NCI-H460 (cell line): ENCODE measurements at regions not wholly inside any gene's neighbourhood (a gene's known extent, or its start where the extent isn't known, plus 50 kb on each side); places are given as distances from the start of the nearest gene placed in this dataset.

ENCODE experiments used
- DNase-seq: peaks from one replicate; pipeline ENCODE4 v3.0.0-alpha.2; 2016; ENCODE audit warnings: low read depth; ENCODE audit errors: extremely low read depth

DNA sequence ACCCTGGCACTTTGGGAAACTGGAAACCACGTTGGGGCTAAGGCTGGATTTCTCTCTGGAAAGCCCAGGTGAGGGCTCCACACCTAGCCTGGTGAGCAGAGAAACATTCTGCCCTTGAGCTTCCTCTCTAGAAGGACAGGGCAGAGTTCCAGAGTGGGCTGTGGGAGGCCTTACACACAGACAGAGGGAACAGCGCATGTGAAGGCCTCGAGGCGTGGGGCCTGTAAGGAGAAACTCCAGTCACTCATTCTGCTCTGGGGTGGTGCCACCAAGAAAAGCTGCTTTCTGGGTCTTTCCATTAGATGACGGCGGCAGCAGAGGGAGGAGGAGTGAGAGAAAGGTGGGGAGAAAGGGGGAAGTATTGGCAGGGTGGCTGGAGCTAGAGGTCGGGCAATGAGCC lies 183.1 kb downstream of the CHST1 start:
- no peak for DNase-seq

DNA sequence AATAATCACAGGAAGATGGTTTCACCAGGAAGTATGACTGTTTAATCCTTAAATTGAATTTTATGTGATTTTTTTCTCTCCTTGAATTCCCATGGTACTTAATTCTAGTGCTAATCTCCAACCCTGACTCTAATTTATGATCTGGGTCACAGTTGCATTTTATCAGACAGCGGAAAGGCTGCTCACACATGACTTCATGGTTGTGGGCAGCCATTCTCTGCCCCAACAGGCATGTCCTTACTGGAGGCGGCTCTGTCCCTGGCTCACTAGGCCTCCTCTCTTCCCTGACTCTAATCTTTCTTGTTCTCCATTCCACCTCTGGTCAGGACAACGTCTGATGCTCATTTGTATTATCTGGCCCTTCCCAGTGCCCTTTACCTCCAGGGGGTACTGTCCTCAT lies 184.4 kb downstream of the CHST1 start:
- DNase-seq, result no peak

DNA sequence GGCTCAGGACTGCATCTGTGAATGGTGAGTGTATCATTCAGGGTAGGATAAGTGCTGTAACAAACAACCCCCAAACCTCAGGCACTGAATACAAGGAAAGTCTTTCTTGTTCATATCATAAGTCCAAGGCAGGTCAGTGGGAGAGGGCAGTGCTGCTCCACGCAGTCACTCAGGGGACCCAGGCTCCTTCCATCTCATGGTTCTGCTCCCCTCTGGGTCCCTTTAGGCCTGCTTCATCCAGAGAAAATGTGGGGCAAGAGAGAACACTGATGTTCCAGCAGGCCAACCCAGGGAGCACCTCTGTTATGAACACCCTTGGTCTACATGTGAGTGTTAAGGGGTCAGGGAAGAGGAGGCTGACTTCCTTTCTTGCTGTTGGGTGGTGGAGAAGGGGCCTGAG lies 187.8 kb downstream of the CHST1 start:
- DNase-seq, result no peak

DNA sequence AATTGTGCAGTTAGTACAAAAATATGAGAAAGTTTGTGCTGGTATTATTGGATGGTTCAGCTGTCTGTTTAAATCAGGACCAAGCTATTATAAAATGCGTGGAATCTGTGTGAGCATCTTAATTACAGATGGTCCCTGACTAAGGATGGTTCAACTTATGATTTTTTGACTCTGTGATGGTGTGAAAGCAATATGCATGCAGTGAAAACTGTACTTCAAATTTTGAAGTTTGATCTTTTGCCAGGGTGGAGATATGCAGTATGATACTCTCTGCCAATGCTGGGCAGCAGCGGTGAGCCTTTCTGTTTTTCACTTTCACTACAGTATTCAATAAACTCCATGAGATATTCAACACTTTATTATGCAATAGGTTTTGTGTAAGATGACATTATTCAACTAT lies 189.3 kb downstream of the CHST1 start:
- no peak for DNase-seq

- DNase-seq, result no peak
Observed at GRCh38 chr11:45475173-45475572, 189.0 kb upstream of the SYT13 start.

GRCh38 chr11:45473341-45473895 lies 187.3 kb upstream of the SYT13 start:
- no peak for DNase-seq

DNA sequence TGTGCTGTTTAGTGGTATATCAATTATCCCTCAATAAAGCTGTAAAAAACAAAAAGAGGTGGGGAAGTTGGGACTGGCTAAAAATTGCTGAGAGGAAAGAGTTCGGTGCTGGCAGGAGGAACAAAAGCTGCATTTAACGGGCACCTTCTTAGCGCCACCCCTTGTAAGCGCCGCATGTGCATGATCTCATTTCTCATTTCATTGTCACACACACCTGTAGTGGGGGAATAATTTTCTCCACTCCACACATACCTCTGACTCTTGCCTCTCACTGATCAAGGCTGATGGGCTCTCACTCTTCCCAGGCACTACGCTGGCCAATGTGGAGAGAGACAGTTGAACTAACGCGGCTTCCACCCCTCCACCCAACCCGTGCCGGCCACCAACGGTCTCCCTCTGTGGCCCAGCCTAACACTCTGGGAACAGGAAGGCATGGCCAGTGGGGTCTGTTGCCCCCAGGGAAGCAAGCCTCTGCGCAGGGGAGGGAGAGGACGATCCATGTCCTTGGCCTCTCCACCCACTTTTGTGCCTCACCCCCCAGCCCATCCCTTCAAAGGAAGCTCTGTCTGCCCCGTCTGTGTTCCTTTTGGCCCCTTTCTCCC lies 186.7 kb upstream of the SYT13 start:
- DNase-seq, result no peak

DNA sequence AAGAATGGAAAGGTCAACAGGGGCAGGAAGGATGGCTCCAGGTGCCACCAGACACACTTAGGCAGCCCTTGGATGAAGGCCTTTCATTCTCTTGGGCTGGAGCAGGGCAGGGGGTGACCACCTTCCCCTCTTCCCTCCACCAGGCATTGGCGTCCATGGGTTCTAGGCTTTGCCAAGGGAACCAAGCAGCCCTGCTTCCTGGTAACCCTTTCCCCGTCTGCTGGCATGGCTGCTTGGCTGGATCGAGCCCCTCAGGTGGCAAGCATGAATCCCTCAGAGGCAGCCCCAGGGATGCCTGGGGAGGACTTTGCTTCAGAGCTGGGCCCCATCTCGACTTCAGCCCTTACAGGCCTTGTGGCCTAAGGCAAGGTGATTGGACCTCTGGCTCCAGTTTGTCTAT lies 185.1 kb upstream of the SYT13 start:
- no peak for DNase-seq

DNA sequence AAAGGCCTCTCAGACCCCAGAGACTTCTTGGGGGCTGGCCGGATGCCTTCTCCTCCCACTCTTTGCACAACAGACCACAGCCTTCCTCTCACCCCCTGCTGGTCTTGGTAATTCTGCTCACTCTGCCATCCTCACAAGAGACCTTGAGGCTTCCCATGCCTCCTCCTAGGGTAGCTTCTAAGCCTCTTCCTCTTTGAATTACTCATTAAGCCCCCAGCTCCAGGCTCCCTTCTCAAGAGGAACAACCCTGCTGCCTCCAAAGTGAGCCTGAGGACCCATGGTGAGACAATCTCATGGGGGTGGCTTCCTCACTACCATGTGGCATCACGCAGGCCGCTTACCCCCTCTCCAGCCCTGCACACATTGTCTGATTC lies 184.6 kb upstream of the SYT13 start:
- no peak for DNase-seq

DNA sequence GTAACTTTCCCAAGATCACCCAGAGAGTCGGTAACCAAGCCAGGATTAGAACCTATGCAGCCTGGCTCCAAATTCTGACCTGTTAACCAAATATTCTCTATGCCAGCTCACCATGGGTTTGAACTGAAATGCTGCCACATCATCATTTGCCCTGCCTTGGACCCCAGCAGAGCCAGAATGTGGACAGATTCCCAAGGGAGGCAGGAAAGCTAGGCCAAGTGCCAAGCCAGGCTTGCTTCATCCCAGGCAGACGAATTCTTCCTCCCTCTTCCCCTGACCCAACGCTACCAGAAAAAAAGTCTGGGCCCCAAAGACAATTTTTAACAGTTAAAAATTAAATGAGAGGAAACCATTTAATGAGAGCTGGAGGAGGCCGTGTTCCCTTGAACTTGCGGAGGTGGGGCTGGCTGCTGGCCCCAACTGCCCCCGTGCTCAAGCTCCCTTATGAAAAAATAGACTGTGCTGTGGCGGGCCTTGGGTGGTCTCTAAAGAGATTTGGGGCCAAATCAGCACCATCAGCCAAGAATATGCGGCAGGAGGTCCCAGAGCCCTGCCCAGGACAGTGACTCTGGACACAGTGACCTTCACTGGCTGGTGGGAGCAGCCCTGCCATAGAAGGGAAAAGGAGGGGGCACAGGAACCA lies 184.1 kb upstream of the SYT13 start:
- no peak for DNase-seq

DNA sequence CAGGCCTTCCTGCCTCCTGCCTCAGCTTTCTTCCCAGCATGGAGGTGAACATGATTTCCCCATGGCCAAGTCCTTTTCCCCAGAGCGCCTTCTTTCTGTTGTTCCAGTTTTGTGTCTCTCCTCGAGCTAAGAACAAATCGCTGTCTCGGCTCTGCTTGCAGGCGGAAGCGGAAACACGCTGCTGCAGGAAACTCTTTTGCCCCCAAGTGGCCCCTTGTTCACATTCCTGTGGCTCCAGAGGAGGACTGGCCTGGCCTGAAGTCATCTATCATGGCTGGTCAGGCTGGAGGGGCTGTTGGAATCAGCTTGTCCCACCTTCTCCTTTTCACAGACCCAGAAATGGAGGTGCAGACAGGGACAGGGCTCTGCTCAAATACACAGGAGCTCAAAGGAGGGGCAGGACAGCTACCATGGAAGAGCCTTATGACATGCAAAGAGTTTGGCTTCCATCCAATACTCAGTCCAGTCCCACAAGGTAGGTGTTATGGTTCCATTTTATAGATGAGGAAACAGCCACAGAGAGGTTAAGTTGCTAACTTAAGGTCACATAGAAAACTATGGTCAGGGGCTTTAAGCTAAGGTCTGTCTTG lies 182.2 kb upstream of the SYT13 start:
- no peak for DNase-seq

DNA sequence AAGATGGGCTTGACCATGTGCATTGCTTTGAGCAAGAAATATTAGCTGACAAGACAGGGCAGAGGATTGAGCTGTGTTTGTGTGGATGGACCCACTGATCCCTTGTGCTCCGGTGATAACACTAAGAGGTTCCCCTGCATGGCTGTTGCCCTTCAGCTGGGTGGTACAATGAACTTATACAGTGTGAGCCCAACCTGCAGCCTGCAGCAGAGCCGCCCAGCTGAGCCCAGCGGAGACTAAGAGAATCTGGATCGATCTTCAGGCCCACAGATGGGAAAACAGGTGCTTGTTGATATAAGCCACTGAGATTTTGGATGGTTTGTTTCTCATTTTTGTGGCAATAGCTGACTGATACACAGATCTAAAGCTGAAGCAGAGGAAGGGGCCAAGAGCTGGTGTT lies 177.4 kb upstream of the SYT13 start:
- no peak for DNase-seq

GRCh38 chr11:45461514-45461913 lies 175.4 kb upstream of the SYT13 start:
- no peak for DNase-seq

- no peak for DNase-seq
Observed at GRCh38 chr11:45459491-45459890, 173.3 kb upstream of the SYT13 start.

DNA sequence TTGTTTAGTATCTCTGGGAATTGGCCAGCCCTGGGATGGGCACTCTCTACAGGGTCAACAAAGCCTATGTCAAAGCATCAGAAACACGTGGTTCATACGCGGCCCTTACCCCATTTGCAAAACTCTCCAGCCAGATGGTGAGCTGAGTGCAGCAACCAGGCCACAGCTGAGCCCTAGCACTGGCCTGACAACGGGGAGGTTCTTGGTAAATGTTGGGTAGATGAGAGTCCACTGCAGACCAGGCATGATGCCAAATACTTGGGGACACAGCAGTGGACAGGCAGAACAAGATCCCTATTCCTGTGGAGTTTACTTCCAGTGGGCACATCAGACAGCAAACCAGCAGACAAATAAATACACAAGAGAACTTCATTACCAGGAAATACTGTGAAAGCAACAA lies 172.1 kb upstream of the SYT13 start:
- DNase-seq, result no peak

GRCh38 chr11:45457649-45458048 lies 171.5 kb upstream of the SYT13 start:
- DNase-seq, result peak; percentile 0

DNA sequence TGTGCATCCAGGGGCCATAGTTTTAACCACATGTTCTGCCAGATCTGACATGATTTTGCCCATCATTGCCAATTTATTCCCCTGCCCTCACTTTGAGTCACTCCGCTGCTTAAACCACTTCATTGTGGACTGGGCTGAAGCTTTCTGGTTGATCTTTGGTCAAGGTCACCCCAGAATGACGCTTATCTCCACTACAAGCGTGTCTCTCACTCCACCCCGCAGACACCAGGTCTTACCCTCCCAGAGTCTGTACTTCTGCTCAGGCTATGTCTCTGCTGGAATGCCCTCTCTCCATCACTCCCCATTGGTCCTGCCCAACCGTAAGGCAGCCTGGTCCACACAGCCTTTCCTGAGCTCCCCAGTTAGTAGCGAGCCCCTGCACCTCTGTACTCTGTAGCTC lies 170.5 kb upstream of the SYT13 start:
- no peak for DNase-seq

DNA sequence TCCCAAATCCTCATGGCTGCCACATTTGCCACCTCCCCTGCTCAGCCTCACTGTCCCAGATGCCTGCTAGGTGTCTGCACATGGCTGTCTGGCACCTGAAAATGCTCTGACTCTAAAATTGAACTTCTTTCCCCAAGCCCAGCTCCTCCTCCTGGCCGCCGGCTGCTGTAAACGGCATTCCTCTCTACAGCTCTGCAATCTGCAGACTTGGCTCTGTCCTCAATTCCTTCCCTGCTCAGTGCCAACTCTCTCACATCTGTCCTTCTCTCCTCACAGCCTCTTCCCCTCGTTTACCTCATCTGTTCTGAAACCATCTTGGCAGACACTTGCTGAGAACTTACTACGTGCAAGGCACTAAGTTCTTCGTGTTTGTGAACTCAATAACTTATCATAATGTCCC lies 169.4 kb upstream of the SYT13 start:
- no peak for DNase-seq

DNA sequence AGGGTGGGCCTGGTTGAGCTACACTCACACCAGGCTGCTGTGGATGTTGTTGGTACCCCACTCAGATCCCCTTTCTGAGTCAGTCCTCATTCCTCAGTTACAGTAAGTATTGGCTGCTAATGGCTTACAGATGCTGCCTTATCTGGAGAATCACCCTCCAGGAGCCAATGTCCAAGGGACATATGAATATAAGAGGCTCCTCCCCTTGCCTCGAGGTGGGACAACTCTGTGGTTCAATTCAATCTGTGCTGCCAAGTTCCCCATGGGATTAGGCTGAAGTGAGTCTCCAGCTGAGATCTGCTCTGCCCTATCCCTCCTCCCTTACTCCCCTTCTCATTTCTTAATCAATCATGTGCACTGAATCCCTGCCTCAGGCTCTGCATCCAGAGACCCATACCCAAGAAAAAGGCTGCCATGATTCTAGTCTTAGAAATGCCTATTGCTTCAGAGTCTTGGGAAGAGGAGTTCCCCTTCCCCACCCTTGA lies 168.8 kb upstream of the SYT13 start:
- DNase-seq, result no peak

DNA sequence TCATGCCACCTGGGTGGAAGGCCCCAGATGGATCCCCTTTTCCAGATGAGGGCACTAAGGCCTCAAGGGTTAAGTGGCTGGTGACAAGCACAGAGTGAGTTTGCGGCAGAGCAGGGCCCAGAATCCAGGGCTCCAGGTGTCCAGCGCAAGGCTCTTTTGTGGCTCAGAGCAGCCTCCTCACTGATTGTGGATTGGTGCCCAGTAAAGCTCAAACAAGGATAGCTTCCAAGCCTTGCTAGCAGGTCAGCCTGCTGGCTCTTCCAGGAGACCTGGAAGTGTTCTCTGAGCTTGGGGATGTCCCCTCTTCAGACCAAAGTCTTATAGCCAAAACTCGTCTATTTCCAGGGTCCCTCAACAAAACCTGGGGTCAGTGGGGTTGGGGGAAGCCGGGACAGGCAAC lies 167.6 kb upstream of the SYT13 start:
- no peak for DNase-seq

GRCh38 chr11:45451766-45452440 lies 165.8 kb upstream of the SYT13 start:
- no peak for DNase-seq

- no peak for DNase-seq
Observed at GRCh38 chr11:45450189-45450588, 164.0 kb upstream of the SYT13 start.
